ENCODE measurements at regions not wholly inside any gene's neighbourhood (a gene's known extent, or its start where the extent isn't known, plus 50 kb on each side); places are given as distances from the start of the nearest gene placed in this dataset.

DNA sequence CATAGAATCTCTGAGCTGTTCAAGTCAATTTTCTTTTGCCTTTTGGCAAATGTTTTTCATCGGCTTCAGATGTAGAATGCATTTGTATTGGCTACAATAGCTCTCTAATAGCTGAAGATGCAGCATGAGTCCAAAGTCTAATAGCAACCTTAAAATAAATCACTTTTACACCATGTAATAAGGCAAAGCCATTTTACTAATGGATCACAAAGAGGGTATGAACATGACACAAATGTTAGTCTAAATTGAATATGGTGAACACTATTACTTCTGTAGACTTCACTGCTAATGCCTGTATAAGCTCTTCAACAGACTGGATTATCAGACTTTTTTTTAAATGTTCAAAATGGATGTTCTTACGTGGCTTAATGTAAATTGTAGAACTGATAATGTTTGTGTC is 645.3 kb downstream of the TLL1 start:
- Histone ChIP-seq H3T11ph (ENCODE audit: low read length) (no peak overlapping the region), H2AFZ (ENCODE audit: low read length) (no peak overlapping the region)

More for the DNA sequence above, 645.3 kb downstream of the TLL1 start:
- no peak overlapping the region for H3K23ac ChIP-seq (ENCODE audit: insufficient read length, low read depth, low read length)
- H3K18ac ChIP-seq (ENCODE audit: insufficient read length, low read depth, low read length): no peak overlapping the region
- H2BK120ac ChIP-seq (ENCODE audit: low read depth, low read length, poor library complexity, severe bottlenecking): no peak overlapping the region
- H2BK15ac ChIP-seq (ENCODE audit: low read depth, low read length): no peak overlapping the region
- H3K27me3 ChIP-seq (ENCODE audit: insufficient read depth, low read length): no peaks in the 10 kb centered on the region
- Mint-ChIP-seq H3K36me3 (ENCODE audit: insufficient read depth in 1 of 3, low read depth in 3 of 3) (peaks cover 16 to 23% (median 17%) of the 10 kb centered on the region in 3 experiments), H3K9me3 (peaks cover 20 to 21% of the 10 kb centered on the region in 2 experiments), H3K4me3 (no peak overlapping the region), H3K4me1 (peaks cover 3 to 4% of the 10 kb centered on the region in 2 experiments; a peak in 2 of 4 replicates), H3K27me3 (ENCODE audit: low read depth) (peaks cover 1% of the 10 kb centered on the region; the same call in 1 of the 2 replicates), H3K27ac (no peak overlapping the region)
- H4K8ac ChIP-seq (replicated peaks; ENCODE audit: insufficient read length, low read depth, low read length): no peak overlapping the region
- H3K4me1 ChIP-seq (ENCODE audit: insufficient read depth, low read length): peaks cover 3% of the 10 kb centered on the region; the same call in 1 of the 2 replicates
- H4K5ac ChIP-seq (ENCODE audit: insufficient read length, low read depth, low read length): no peak overlapping the region
- TF ChIP-seq, protein P1, sequence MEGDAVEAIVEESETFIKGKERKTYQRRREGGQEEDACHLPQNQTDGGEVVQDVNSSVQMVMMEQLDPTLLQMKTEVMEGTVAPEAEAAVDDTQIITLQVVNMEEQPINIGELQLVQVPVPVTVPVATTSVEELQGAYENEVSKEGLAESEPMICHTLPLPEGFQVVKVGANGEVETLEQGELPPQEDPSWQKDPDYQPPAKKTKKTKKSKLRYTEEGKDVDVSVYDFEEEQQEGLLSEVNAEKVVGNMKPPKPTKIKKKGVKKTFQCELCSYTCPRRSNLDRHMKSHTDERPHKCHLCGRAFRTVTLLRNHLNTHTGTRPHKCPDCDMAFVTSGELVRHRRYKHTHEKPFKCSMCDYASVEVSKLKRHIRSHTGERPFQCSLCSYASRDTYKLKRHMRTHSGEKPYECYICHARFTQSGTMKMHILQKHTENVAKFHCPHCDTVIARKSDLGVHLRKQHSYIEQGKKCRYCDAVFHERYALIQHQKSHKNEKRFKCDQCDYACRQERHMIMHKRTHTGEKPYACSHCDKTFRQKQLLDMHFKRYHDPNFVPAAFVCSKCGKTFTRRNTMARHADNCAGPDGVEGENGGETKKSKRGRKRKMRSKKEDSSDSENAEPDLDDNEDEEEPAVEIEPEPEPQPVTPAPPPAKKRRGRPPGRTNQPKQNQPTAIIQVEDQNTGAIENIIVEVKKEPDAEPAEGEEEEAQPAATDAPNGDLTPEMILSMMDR (conservative IDR thresholded peaks at IDR 0.05): no peak
- H2BK20ac ChIP-seq (ENCODE audit: low read depth, low read length, poor library complexity, severe bottlenecking): no peak overlapping the region
- H3K9me3 ChIP-seq (ENCODE audit: control insufficient read depth, low read depth, low read length): no peaks in the 10 kb centered on the region
- no peaks in the 10 kb centered on the region for H4K20me1 ChIP-seq (ENCODE audit: control insufficient read depth, insufficient read depth, insufficient read length)
- H3K4ac ChIP-seq (ENCODE audit: low read depth, low read length): no peak overlapping the region
- no peak overlapping the region for H2BK12ac ChIP-seq (ENCODE audit: insufficient read length, low read depth, low read length)
- H3K4me2 ChIP-seq (ENCODE audit: insufficient read depth, insufficient read length, low read length): no peak overlapping the region
- no peak overlapping the region for H2AK5ac ChIP-seq (ENCODE audit: insufficient read length, low read length)
- no peaks in the 10 kb centered on the region for H3K79me2 ChIP-seq (ENCODE audit: insufficient read depth, low read length)
- H3K27ac ChIP-seq (ENCODE audit: insufficient read length, low read depth, low read length): no peak overlapping the region
- H3K79me1 ChIP-seq (ENCODE audit: insufficient read depth, low read depth, low read length, poor library complexity, severe bottlenecking): no peaks in the 10 kb centered on the region
- no peak for DNase-seq
- H3K56ac ChIP-seq (ENCODE audit: insufficient read length, low read depth, low read length): no peak overlapping the region
- no peak overlapping the region for H2BK5ac ChIP-seq (ENCODE audit: insufficient read length, low read length)
- no peak overlapping the region for H3K14ac ChIP-seq (ENCODE audit: insufficient read depth, low read length)
- no CpG with 5 or more reads among the region's 2 CpGs for WGBS (ENCODE audit: extremely low coverage, insufficient read length, low lambda C conversion rate)
- H3K23me2 ChIP-seq (ENCODE audit: insufficient read length, low read depth, low read length, poor library complexity, severe bottlenecking): no peaks in the 10 kb centered on the region
- H3K9ac ChIP-seq (ENCODE audit: extremely low read depth, insufficient read length, low read length): no peak overlapping the region
- no peak overlapping the region for H4K91ac ChIP-seq (ENCODE audit: insufficient read length, low read depth, low read length)
